NCI-H2081 treated with DMSO at 0.1 percent for 48 hours (cell line): ENCODE measurements at regions not wholly inside any gene's neighbourhood (a gene's known extent, or its start where the extent isn't known, plus 50 kb on each side); places are given as distances from the start of the nearest gene placed in this dataset.
"Not testable (repeated sequence)": the region's sequence is repeated elsewhere in the genome, so short reads cannot be mapped to it uniquely, and the experiment has no call there.

Experiments used
- DNase-seq: peaks from one replicate; lab custom pipeline; 2025; lab: John Stamatoyannopoulos, UW

DNA sequence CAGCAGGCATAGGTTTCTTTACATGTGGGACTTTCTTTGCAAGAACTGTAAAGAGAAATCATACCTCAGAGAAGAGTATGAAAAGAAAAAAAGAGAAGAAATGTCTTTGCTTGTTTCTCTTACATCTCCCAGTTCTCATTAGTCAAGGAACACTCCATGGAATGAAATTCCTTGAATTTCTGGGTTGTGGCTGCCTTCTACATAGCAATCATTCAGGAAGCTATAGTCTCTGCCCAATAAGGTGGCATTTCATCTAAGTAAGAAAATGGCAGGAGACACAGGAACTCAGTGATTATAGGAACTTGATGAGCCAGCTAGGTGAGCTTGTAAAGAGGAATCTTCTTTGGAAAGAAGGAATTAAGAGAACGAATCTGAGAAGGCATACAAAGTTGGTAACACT lies 197.0 kb upstream of the FKBP1C start:
- DNase-seq = no peak

DNA sequence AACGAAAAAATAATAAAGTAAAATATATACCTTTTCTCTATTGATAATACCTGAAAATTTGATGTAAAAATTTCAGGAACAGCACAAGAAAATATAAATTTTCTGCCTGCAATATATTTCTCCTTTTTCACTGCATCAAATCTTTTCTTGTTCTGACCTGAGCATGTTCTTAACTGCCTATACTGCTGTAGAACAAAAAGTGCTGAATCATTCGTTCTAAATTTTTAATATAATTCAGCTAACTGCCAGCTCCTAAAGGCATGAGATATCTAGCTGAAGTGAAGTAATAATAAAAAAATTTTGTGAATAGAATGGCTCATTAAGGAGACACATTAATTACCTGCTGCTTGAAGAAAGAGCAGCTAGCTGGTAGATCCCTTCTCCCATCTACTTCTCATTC lies 188.6 kb upstream of the FKBP1C start:
- no peak for DNase-seq

DNA sequence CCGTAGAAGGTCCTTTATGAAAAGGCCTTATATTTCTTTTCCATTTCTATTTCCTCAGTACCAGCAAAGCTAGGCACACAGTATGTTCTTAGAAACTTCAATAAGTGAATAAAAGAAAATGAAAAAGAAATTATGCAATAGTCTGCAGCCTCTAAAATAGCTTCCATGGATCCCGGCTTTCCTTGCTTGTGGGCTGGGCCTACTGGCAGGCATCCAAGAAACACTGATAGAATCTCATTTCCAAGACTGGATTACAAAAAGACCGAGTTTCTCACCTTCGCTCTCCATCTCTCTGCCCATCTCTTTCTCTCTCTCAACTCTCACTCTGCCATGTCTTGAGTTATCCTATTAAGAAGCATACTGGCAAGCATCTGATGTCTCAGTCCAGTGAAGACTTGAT lies 187.5 kb upstream of the FKBP1C start:
- no peak for DNase-seq

- no peak for DNase-seq
Observed at GRCh38 chr6:63049216-63049615, 162.1 kb upstream of the FKBP1C start.

GRCh38 chr6:63053206-63053605 lies 158.1 kb upstream of the FKBP1C start:
- not testable (repeated sequence) for DNase-seq

DNA sequence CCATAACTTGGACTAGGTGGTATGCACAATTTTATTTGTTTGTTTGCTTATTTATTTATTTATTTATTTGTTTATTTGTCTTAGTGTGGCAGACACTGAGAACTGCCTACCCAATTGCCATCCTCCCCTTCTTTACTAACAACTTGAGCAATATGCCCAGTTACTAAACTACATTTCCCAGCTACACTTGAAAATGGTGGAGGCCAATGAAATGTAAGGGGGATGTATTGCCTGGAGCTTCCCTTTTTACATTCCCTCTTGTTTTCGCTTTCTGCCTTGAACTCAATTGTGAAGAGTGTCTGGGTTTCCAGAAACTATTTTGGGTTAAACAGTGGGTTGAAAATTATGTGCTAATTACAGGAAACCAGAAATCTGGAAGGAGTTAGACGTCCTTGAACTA lies 152.7 kb upstream of the FKBP1C start:
- DNase-seq = no peak

GRCh38 chr6:63063631-63064271 lies 147.5 kb upstream of the FKBP1C start:
- no peak for DNase-seq

DNA sequence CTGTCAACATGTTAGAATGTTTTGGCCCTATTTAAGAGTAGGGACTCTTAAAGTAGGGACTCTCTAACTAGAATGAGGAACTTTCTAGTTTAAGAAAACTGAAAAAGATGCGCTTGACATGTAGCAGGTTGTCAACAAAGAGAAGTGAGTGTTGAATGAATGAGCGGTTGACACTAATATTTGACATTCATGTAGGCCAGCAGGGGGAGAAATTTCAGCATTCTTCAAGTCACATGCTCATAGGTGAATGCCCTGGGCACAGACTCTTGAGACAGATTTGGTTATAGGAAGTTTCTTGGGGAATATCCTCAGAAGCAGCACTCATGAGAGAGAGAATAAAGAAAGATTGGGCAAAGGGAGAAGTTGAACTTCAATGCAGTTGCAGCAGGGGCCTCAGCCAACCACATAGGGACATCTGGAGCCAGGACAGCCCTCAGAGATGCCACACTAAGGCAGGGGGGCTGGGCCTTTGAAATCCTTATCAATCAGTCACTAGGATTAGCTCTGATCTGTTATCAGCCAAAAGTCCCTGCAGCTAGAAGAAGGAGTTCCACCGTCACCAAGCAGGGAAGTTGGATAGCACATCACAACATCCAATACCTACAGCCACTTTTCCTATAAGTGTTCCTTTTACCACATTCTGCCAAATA lies 145.1 kb upstream of the FKBP1C start:
- DNase-seq = no peak

- DNase-seq = no peak
Observed at GRCh38 chr6:63094947-63095346, 116.3 kb upstream of the FKBP1C start.

- DNase-seq = no peak
Observed at GRCh38 chr6:63097222-63097621, 114.0 kb upstream of the FKBP1C start.

- DNase-seq = no peak
Observed at GRCh38 chr6:63098789-63099188, 112.5 kb upstream of the FKBP1C start.

DNA sequence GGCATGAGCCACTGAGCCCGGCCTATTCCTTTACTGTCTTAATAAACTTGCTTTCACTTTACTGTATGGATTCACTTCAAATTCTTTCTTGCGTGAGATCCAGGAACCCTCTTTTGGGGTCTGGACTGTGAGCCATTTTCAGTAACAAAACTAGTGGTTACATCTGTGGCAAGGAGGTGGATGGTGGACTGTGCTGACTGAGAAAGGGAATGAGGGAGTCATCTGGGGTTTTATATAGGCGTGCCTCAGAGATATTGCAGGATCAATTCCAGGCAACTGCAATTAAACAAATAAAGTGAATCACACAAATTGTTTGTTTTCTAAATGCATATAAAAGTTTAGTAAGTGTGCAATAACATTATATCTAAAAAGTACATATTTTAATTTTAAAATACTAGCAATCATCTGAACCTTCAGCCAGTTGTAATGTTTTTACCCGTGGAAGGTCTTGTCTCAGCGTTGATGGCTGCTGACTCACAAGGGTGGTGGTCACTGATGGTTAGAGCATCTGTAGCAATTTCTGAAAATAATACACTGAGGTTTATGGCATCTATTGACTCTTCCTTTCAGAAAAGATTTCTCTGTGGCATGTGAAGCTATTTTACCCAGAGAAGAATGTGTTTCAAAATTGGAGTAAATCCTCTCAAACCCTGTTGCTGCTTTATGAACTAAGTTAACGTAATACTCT lies 111.4 kb upstream of the FKBP1C start:
- DNase-seq = no peak

GRCh38 chr6:63114610-63115211 lies 96.6 kb upstream of the FKBP1C start:
- no peak for DNase-seq

DNA sequence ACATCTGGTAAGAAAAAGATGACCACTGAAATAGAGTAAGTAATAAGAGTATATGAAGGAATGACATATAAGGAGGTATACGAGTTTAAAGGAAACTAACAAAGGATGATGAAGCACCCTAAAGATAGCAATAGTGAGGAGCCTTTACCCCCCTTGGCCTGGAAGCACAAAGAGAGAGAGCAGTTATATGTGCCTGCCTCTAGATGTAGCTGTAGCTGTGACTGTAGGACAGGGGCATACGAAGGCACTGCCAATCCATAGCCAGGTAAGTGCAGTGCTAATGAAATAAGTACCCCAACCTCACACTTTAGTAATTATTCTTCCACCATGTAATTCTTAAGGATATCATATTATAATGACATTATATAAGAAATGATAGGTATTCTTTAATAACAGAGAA lies 90.1 kb upstream of the FKBP1C start:
- DNase-seq = no peak

DNA sequence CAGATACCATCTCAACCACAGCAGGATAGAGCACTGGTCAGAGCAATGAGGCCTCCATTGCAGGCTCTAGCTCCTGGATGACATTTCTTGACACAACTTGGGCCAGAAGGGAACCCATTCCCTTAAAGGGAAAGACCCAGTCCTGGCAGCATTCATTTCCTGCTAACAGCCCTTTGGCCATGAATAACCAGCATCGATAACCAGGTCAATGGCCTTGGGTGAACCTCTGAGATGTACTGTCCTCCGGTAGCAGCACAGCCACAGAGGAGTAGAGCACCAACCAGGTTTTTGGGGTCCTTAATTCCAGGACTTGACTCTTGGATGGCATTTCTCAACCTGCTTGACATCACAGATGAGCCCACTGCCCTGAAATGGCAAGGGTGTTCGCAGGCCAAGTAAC lies 71.2 kb upstream of the FKBP1C start:
- DNase-seq = no peak

GRCh38 chr6:63140692-63141318 lies 70.5 kb upstream of the FKBP1C start:
- DNase-seq = no peak

DNA sequence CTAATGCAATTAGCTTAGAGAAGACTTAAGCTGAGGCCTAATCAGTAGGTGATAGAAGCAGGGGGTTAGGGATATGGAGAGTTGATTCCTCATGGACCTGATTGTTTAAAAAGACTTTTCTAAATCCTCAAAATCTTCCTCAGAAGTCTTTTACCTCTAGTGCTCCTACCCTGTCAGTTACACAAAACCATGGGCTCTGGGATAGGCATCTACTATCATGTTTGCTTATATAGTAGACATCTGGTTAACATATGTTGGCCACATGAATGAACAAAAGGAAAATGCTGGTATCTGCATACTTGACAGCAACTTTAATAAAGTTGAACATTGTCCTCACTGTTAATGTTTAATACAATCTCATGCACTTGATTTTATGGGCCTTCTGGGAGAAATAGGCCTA lies 61.5 kb upstream of the FKBP1C start:
- no peak for DNase-seq

DNA sequence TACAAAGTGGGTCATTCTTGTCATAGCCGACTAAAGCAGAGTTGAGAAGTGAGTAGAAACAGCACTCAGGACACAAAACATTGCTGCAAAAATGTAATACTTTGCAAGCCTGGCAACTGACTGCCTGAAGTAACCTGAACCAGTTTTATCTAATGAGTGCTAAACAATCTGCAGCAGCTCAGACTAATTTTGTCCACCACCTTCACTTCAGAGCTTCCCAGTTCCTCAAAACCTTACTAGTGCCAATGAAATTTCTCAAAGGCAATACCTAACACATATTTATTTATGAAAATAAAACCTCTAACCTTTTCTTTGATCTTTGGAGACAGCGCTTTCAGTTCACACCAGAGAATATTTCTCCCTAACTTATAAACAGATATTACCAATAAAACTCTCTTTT lies 56.7 kb upstream of the FKBP1C start:
- no peak for DNase-seq
